ENCODE measurements at regions not wholly inside any gene's neighbourhood (a gene's known extent, or its start where the extent isn't known, plus 50 kb on each side); places are given as distances from the start of the nearest gene placed in this dataset.
"Not testable (repeated sequence)": the region's sequence is repeated elsewhere in the genome, so short reads cannot be mapped to it uniquely, and the experiment has no call there.

- H3K27me3 ChIP-seq (ENCODE audit: insufficient read depth, low read length) = no peaks in the 10 kb centered on the region
- H3K36me3 ChIP-seq (ENCODE audit: insufficient read depth, low read depth, low read length) = no peaks in the 10 kb centered on the region
- no peak overlapping the region for H3K27ac ChIP-seq (ENCODE audit: low read length)
- H3K9me3 ChIP-seq (ENCODE audit: insufficient read depth, low read depth, low read length) = no peaks in the 10 kb centered on the region
- no peak overlapping the region for H3K4me3 ChIP-seq (ENCODE audit: low read length)
- H3K9ac ChIP-seq (ENCODE audit: low read depth, low read length) = no peak overlapping the region
- 0 out of 2 replicates have a peak, but pooled peaks cover 6% of the 10 kb centered on the region for H3K4me1 ChIP-seq (ENCODE audit: insufficient read depth, low read length)
Observed at GRCh38 chr22:48417225-48418070, 1410.2 kb downstream of the BRD1 start.

GRCh38 chr22:48416396-48417224, 1411.1 kb downstream of the BRD1 start:
- Histone ChIP-seq H3K27ac (ENCODE audit: low read length) (no peak overlapping the region), H3K9me3 (ENCODE audit: insufficient read depth, low read depth, low read length) (no peaks in the 10 kb centered on the region), H3K4me1 (ENCODE audit: insufficient read depth, low read length) (0 out of 2 replicates have a peak, but pooled peaks cover 6% of the 10 kb centered on the region), H3K27me3 (ENCODE audit: insufficient read depth, low read length) (no peaks in the 10 kb centered on the region), H3K4me3 (ENCODE audit: low read length) (no peak overlapping the region), H3K9ac (ENCODE audit: low read depth, low read length) (no peak overlapping the region), H3K36me3 (ENCODE audit: insufficient read depth, low read depth, low read length) (no peaks in the 10 kb centered on the region)

GRCh38 chr22:48415520-48415919, 1412.2 kb downstream of the BRD1 start:
- Histone ChIP-seq H3K27ac (ENCODE audit: low read length) (no peak overlapping the region), H3K36me3 (ENCODE audit: insufficient read depth, low read depth, low read length) (no peaks in the 10 kb centered on the region), H3K9me3 (ENCODE audit: insufficient read depth, low read depth, low read length) (no peaks in the 10 kb centered on the region), H3K4me1 (ENCODE audit: insufficient read depth, low read length) (0 out of 2 replicates have a peak, but pooled peaks cover 6% of the 10 kb centered on the region), H3K27me3 (ENCODE audit: insufficient read depth, low read length) (no peaks in the 10 kb centered on the region; the same call in 1 of the 2 replicates), H3K4me3 (ENCODE audit: low read length) (no peak overlapping the region), H3K9ac (ENCODE audit: low read depth, low read length) (no peak overlapping the region)

- Histone ChIP-seq H3K9me3 (ENCODE audit: insufficient read depth, low read depth, low read length) (no peaks in the 10 kb centered on the region), H3K9ac (ENCODE audit: low read depth, low read length) (no peak overlapping the region), H3K27ac (ENCODE audit: low read length) (no peak overlapping the region), H3K4me1 (ENCODE audit: insufficient read depth, low read length) (0 out of 2 replicates have a peak, but pooled peaks cover 6% of the 10 kb centered on the region), H3K27me3 (ENCODE audit: insufficient read depth, low read length) (no peaks in the 10 kb centered on the region; the same call in 1 of the 2 replicates), H3K36me3 (ENCODE audit: insufficient read depth, low read depth, low read length) (no peaks in the 10 kb centered on the region), H3K4me3 (ENCODE audit: low read length) (no peak overlapping the region)
Observed at GRCh38 chr22:48414651-48415050, 1413.0 kb downstream of the BRD1 start.

GRCh38 chr22:48412931-48413330, 1414.7 kb downstream of the BRD1 start:
- not testable (repeated sequence) for H3K4me3 ChIP-seq (ENCODE audit: low read length); H3K4me1 ChIP-seq (ENCODE audit: insufficient read depth, low read length); H3K27ac ChIP-seq (ENCODE audit: low read length); H3K9me3 ChIP-seq (ENCODE audit: insufficient read depth, low read depth, low read length); H3K27me3 ChIP-seq (ENCODE audit: insufficient read depth, low read length); H3K9ac ChIP-seq (ENCODE audit: low read depth, low read length); H3K36me3 ChIP-seq (ENCODE audit: insufficient read depth, low read depth, low read length)

- no peak overlapping the region for H3K27ac ChIP-seq (ENCODE audit: low read length)
- no peaks in the 10 kb centered on the region for H3K9me3 ChIP-seq (ENCODE audit: insufficient read depth, low read depth, low read length)
- no peak overlapping the region for H3K4me3 ChIP-seq (ENCODE audit: low read length)
- H3K36me3 ChIP-seq (ENCODE audit: insufficient read depth, low read depth, low read length) = no peaks in the 10 kb centered on the region
- H3K9ac ChIP-seq (ENCODE audit: low read depth, low read length) = no peak overlapping the region
- H3K4me1 ChIP-seq (ENCODE audit: insufficient read depth, low read length) = 0 out of 2 replicates have a peak, but pooled peaks cover 6% of the 10 kb centered on the region
- no peaks in the 10 kb centered on the region; the same call in 1 of the 2 replicates for H3K27me3 ChIP-seq (ENCODE audit: insufficient read depth, low read length)
Observed at GRCh38 chr22:48410536-48410935, 1417.1 kb downstream of the BRD1 start.

- no peak overlapping the region for H3K27ac ChIP-seq (ENCODE audit: low read length)
- no peaks in the 10 kb centered on the region for H3K4me1 ChIP-seq (ENCODE audit: insufficient read depth, low read length)
- no peak overlapping the region for H3K9ac ChIP-seq (ENCODE audit: low read depth, low read length)
- H3K27me3 ChIP-seq (ENCODE audit: insufficient read depth, low read length) = no peaks in the 10 kb centered on the region; the same call in 1 of the 2 replicates
- H3K4me3 ChIP-seq (ENCODE audit: low read length) = no peak overlapping the region
- H3K36me3 ChIP-seq (ENCODE audit: insufficient read depth, low read depth, low read length) = no peaks in the 10 kb centered on the region
- no peaks in the 10 kb centered on the region for H3K9me3 ChIP-seq (ENCODE audit: insufficient read depth, low read depth, low read length)
Observed at GRCh38 chr22:48407256-48407955, 1420.3 kb downstream of the BRD1 start.

- H3K27me3 ChIP-seq (ENCODE audit: insufficient read depth, low read length) = no peaks in the 10 kb centered on the region; the same call in 1 of the 2 replicates
- no peak overlapping the region for H3K27ac ChIP-seq (ENCODE audit: low read length)
- H3K4me1 ChIP-seq (ENCODE audit: insufficient read depth, low read length) = no peaks in the 10 kb centered on the region
- H3K9me3 ChIP-seq (ENCODE audit: insufficient read depth, low read depth, low read length) = no peaks in the 10 kb centered on the region
- no peaks in the 10 kb centered on the region for H3K36me3 ChIP-seq (ENCODE audit: insufficient read depth, low read depth, low read length)
- H3K4me3 ChIP-seq (ENCODE audit: low read length) = no peak overlapping the region
- no peak overlapping the region for H3K9ac ChIP-seq (ENCODE audit: low read depth, low read length)
Observed at GRCh38 chr22:48406161-48406560, 1421.5 kb downstream of the BRD1 start.

GRCh38 chr22:48405741-48406140, 1421.9 kb downstream of the BRD1 start:
- Histone ChIP-seq H3K9ac (ENCODE audit: low read depth, low read length) (no peak overlapping the region), H3K9me3 (ENCODE audit: insufficient read depth, low read depth, low read length) (no peaks in the 10 kb centered on the region), H3K4me3 (ENCODE audit: low read length) (no peak overlapping the region), H3K27me3 (ENCODE audit: insufficient read depth, low read length) (no peaks in the 10 kb centered on the region; the same call in 1 of the 2 replicates), H3K27ac (ENCODE audit: low read length) (no peak overlapping the region), H3K4me1 (ENCODE audit: insufficient read depth, low read length) (no peaks in the 10 kb centered on the region), H3K36me3 (ENCODE audit: insufficient read depth, low read depth, low read length) (no peaks in the 10 kb centered on the region)

- H3K27ac ChIP-seq (ENCODE audit: low read length) = no peak overlapping the region
- H3K36me3 ChIP-seq (ENCODE audit: insufficient read depth, low read depth, low read length) = no peaks in the 10 kb centered on the region
- H3K9me3 ChIP-seq (ENCODE audit: insufficient read depth, low read depth, low read length) = no peaks in the 10 kb centered on the region
- no peak overlapping the region for H3K4me3 ChIP-seq (ENCODE audit: low read length)
- H3K27me3 ChIP-seq (ENCODE audit: insufficient read depth, low read length) = no peaks in the 10 kb centered on the region
- H3K9ac ChIP-seq (ENCODE audit: low read depth, low read length) = no peak overlapping the region
- H3K4me1 ChIP-seq (ENCODE audit: insufficient read depth, low read length) = no peaks in the 10 kb centered on the region
Observed at GRCh38 chr22:48404801-48405447, 1422.7 kb downstream of the BRD1 start.

Measured in iPS-20b (cell line).